Psoas muscle (tissue), 7 donors: ENCODE measurements at regions not wholly inside any gene's neighbourhood (a gene's known extent, or its start where the extent isn't known, plus 50 kb on each side); places are given as distances from the start of the nearest gene placed in this dataset.
A peak's percentile ranks its signal among the peaks of the same experiment; 100 is the strongest.

Source experiments
- ATAC-seq, 4 donors: fragments of 200-7000 bp; cut with Tn5 transposase; one replicate each; pipeline ENCODE4 v1.9.1; 2020; ENCODE audit warnings: moderate library complexity in 3 of 4, mild to moderate bottlenecking in 2 of 4
- DNase-seq, 2 donors: peaks; one replicate each; pipeline ENCODE4 v3.0.0-alpha.2; 2020
- H3K27ac ChIP-seq: fragments of 200-600 bp; one replicate; pipeline ENCODE4 v1.8.0; 2022
- H3K27me3 ChIP-seq, 3 donors: fragments of 200-600 bp in 1 of 3; one replicate each; pipeline versions ENCODE4 v1.6.1 to v1.8.0; 2013 to 2022; ENCODE audit warnings: low read length in 2 of 3, mild to moderate bottlenecking in 2 of 3, moderate library complexity in 1 of 3; ENCODE audit not compliant: insufficient read depth in 3 of 3
- H3K36me3 ChIP-seq, 2 donors: fragments of 200-600 bp in 1 of 2; one replicate each; pipeline versions ENCODE4 v1.6.1 to v1.8.0; 2013 to 2022; ENCODE audit warnings: low read depth in 1 of 2, mild to moderate bottlenecking in 1 of 2, moderate library complexity in 1 of 2; ENCODE audit not compliant: insufficient read depth in 1 of 2
- H3K4me1 ChIP-seq: fragments of 200-600 bp; one replicate; pipeline ENCODE4 v1.8.0; 2022
- H3K4me3 ChIP-seq: fragments of 200-600 bp; one replicate; pipeline ENCODE4 v1.8.0; 2022; ENCODE audit warnings: mild to moderate bottlenecking
- H3K9me3 ChIP-seq: fragments of 200-600 bp; one replicate; pipeline ENCODE4 v1.8.0; 2022
- WGBS, 3 donors: extraction: QIAGEN DNeasy Blood & Tissue Kit; methylation state at CpG; one replicate each; pipeline versions ENCODE4 v1.1.6 to v1.1.7; 2013; 5-methylcytosine and 5-hydroxymethylcytosine counted together
- intact Hi-C, 2 donors: fragments of 100-400 bp; cut with DNase I; formaldehyde crosslinking; loops; one replicate each; pipeline versions ENCODE4 v1.11.0 to v1.14.2; 2022
- TF ChIP-seq, protein P1 (sequence below): fragments of 200-600 bp; IDR thresholded peaks from one replicate; pipeline ENCODE4 v1.8.0; 2022; ENCODE audit warnings: antibody characterized with exemption
- donor health status: healthy with polysubstance abuse.
- donor health status: DM: no; HTN: no; CAD: no; lungs with moderate emphysema.
- donor health status: Bipolar disorder and iron deficiency.
- donor health status: healthy.
- donor health status: DM: yes; HTN: yes; CAD: no.
- donor health status: DM: no; HTN: no; CAD: no.
- donor health status: DM: yes; HTN: yes; CAD: no.

DNA sequence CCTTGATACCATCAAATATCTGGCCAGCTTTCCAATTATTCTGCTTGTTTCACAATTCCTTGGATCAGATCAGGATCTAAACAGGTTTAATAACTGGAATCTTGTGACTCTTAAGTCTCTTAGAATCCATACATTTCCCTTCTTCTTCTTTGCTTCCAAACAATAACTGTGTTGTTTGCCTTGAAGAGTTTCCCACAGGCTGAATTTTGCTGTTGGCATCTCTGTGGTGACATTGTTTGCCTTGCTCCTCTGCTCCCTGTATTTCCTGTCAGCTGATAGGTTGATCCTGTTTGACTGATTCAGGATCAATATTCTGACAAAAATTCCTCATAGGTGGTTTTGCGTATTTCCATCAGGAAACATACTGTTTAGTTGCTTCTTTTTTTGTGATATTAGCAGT, 248.4 kb upstream of the LMCD1 start:
- intact Hi-C loops, result no loop called here
- H3K4me3 ChIP-seq, result no peak overlapping the region
- DNase-seq (no peak), ATAC-seq (no peak)
- H3K9me3 ChIP-seq, result peaks cover 6% of the 10 kb centered on the region
- peaks cover 7% of the 10 kb centered on the region for H3K4me1 ChIP-seq
- no peaks in the 10 kb centered on the region for H3K27me3 ChIP-seq
- no peaks in the 10 kb centered on the region for H3K36me3 ChIP-seq
- TF ChIP-seq, protein P1, sequence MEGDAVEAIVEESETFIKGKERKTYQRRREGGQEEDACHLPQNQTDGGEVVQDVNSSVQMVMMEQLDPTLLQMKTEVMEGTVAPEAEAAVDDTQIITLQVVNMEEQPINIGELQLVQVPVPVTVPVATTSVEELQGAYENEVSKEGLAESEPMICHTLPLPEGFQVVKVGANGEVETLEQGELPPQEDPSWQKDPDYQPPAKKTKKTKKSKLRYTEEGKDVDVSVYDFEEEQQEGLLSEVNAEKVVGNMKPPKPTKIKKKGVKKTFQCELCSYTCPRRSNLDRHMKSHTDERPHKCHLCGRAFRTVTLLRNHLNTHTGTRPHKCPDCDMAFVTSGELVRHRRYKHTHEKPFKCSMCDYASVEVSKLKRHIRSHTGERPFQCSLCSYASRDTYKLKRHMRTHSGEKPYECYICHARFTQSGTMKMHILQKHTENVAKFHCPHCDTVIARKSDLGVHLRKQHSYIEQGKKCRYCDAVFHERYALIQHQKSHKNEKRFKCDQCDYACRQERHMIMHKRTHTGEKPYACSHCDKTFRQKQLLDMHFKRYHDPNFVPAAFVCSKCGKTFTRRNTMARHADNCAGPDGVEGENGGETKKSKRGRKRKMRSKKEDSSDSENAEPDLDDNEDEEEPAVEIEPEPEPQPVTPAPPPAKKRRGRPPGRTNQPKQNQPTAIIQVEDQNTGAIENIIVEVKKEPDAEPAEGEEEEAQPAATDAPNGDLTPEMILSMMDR, result no peak
- WGBS, 3 donors, result 92 to 100% (median 94%) methylated on average over 1 of the region's 1 CpG
- H3K27ac ChIP-seq, result no peak overlapping the region

DNA sequence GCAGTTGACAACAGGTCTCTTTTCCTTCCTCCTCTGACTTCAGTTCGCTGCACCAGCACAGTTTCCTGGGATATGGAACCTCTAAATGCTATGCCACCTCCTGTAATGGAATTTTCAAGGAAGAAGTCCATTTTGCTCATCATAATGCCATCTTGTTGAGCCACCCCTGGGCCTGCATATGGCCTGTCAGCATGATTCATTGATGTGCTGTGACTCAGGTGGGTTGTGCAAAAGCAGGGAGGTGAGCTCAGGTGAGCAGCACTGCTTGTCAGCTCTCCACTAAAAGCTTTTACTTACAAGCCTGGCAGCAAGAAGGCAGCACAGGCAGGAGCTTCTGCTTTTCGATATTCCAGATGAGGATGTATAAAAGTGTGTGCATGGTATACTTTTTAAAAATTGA, 247.1 kb upstream of the LMCD1 start:
- TF ChIP-seq, protein P1, result no peak
- Histone ChIP-seq H3K4me1 (peaks cover 7% of the 10 kb centered on the region), H3K4me3 (no peak overlapping the region), H3K9me3 (peaks cover 6% of the 10 kb centered on the region), H3K27me3 (no peaks in the 10 kb centered on the region), H3K36me3 (no peaks in the 10 kb centered on the region), H3K27ac (no peak overlapping the region)
- 79 to 82% (median 80%) methylated on average over 2 of the region's 2 CpGs for WGBS, 3 donors
- DNase-seq (no peak), ATAC-seq (no peak)
- intact Hi-C loops, result no loop called here

DNA sequence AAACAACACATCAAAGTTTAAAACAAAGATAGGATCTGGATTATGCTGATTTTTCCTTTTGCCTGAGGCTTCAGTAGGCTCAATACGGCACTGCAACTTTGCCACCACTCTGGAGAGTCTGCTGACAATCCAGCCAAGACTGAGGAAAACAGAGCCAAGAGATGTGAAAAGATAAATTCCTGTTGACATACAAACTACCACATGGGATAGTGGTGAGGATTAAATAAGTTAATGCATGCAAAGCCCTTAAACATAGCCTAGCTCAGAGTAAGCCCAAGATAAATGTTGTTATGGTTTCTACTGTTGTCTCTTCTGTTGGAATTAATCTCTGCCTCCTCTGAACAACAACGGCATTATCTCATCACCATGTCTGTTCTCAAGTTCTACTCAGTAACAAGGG, 245.9 kb upstream of the LMCD1 start:
- Histone ChIP-seq H3K36me3 (no peaks in the 10 kb centered on the region), H3K4me1 (peaks cover 7% of the 10 kb centered on the region), H3K27ac (no peak overlapping the region), H3K4me3 (no peak overlapping the region), H3K9me3 (peaks cover 11% of the 10 kb centered on the region), H3K27me3 (no peaks in the 10 kb centered on the region)
- WGBS, 3 donors, result 38 to 43% (median 43%) methylated on average over 2 of the region's 2 CpGs
- TF ChIP-seq, protein P1, result no peak
- ATAC-seq (no peak), DNase-seq (no peak)
- intact Hi-C loops, result no loop called here

DNA sequence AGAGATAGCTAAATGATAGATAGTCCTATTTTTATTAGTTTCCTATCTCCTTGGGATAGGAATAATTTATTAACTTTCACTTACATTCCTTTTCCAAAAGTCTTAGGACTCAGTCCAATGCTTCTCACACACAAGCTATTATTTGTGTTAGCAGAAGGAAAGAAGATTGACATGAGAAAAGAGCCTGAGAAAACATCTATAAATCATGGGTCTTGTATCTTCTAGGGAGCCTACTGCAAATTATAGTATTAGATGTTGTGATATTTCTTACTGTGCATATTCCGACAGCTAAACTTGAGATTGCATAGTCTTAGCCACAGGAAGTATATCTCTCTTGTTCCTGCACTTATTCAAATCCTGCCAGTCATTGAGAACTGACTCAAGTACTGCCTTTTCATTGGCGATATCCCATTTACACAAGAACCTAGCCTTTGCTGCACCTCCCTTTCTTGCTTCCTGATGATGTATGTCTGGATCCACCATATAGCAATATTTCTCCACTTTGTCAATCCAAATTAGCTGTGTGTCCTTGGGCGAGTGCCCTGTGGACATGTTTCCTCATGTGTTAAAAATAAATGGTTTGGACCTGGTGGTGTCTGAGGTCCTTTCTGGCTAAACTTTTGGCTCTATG, 245.1 kb upstream of the LMCD1 start:
- Histone ChIP-seq H3K9me3 (peaks cover 17% of the 10 kb centered on the region), H3K4me3 (no peak overlapping the region), H3K27ac (no peak overlapping the region), H3K27me3 (no peaks in the 10 kb centered on the region), H3K36me3 (no peaks in the 10 kb centered on the region), H3K4me1 (peaks cover 7% of the 10 kb centered on the region)
- no peak for DNase-seq
- TF ChIP-seq, protein P1, result no peak
- intact Hi-C loops, result no loop called here
- WGBS, 3 donors, result 37 to 63% (median 40%) methylated on average over 3 of the region's 3 CpGs
- peak in 2 of 4 donors; percentile 44 to 78 for ATAC-seq

DNA sequence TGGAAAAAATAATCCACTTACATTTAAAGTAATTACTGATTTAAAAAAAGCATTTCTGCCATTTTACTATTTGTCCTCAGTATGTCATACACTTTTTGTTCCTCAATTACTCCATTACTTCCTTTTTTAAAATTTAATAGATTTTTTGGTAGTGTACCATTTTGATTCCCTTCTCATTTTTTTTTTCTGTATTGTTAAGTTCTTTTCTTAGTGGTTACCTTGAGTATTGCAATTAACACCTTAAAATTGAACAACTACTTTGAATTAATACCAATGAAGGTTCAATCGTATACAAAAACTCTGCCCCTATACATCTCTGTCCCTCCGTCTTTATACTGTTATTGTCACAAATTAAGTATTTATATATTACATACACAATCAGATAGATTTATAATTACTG, 240.6 kb upstream of the LMCD1 start:
- H3K27ac ChIP-seq, result no peak overlapping the region
- intact Hi-C loops, result no loop called here
- H3K4me1 ChIP-seq, result peaks cover 7% of the 10 kb centered on the region
- ATAC-seq, result no peak
- H3K36me3 ChIP-seq, result no peaks in the 10 kb centered on the region
- no peak overlapping the region for H3K4me3 ChIP-seq
- H3K27me3 ChIP-seq, result no peaks in the 10 kb centered on the region
- H3K9me3 ChIP-seq, result peaks cover 11% of the 10 kb centered on the region
- TF ChIP-seq, protein P1, result no peak
- DNase-seq, result no peak
- WGBS, 3 donors, result 71 to 98% (median 71%) methylated on average over 2 of the region's 2 CpGs
